LNCAP (cell line): ENCODE measurements at regions not wholly inside any gene's neighbourhood (a gene's known extent, or its start where the extent isn't known, plus 50 kb on each side); places are given as distances from the start of the nearest gene placed in this dataset.

ENCODE experiments used
- TF ChIP-seq, protein P1 (sequence below): fragments of 450-650 bp; IDR thresholded peaks from 2 replicates; pipeline ENCODE4 v1.5.1; 2017; ENCODE audit warnings: mild to moderate bottlenecking

DNA sequence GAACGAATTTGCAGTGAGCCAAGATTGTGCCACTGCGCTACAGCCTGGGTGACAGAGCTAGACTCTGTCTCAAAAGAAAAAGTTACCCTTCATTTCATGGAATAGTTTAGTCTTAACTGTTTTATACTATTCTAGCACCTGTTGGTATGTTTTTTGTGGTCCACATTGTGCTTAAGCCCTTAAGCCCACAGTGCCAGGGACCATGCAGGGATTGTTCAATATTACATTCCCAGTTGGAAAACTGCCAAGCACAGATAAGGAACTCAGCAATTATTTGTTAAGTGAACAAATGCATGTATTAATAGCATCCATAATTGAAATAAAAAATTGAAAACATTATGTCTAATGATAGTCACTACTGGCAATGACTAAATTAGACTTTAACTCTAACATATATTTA is 193.5 kb downstream of the PCDH17 start:
- TF ChIP-seq, protein P1, sequence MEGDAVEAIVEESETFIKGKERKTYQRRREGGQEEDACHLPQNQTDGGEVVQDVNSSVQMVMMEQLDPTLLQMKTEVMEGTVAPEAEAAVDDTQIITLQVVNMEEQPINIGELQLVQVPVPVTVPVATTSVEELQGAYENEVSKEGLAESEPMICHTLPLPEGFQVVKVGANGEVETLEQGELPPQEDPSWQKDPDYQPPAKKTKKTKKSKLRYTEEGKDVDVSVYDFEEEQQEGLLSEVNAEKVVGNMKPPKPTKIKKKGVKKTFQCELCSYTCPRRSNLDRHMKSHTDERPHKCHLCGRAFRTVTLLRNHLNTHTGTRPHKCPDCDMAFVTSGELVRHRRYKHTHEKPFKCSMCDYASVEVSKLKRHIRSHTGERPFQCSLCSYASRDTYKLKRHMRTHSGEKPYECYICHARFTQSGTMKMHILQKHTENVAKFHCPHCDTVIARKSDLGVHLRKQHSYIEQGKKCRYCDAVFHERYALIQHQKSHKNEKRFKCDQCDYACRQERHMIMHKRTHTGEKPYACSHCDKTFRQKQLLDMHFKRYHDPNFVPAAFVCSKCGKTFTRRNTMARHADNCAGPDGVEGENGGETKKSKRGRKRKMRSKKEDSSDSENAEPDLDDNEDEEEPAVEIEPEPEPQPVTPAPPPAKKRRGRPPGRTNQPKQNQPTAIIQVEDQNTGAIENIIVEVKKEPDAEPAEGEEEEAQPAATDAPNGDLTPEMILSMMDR = no peak

DNA sequence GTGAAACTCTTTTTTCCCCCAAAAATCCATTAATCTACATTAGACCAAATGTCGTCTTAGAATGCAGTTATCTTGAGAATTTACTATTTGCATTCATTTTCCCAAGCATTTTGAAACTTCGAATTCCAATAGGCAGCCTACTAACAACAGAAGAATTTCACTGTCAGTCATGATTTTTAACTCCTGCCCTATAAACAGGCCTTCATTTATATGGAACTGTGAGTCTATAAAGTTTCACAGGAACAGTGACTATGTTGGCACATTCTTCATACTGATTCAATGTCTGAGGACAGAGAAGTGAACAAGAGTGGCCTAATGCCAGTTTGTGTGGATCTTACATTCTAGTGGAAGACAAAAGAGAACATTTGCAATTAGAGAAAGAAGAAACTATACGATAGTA is 198.0 kb downstream of the PCDH17 start:
- TF ChIP-seq, protein P1 = no peak

DNA sequence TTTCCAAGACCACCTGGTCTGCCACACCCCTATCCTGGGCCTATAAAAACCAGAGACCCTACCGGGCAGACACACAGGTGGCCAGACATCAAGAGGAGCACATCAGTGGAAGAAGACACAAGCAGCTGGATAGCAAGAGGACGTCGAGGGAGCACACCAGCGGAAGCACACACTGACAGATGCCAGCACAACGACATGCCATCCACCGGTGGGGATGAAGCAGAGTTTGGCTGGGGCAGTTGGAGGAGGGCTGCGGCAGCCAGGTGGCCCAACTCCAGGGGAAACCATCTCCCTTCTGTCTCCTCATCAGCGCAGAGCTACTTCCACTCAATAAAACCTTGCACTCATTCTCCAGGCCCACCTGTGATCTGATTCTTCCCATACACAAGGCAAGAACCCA is 200.6 kb downstream of the PCDH17 start:
- TF ChIP-seq, protein P1 = no peak

DNA sequence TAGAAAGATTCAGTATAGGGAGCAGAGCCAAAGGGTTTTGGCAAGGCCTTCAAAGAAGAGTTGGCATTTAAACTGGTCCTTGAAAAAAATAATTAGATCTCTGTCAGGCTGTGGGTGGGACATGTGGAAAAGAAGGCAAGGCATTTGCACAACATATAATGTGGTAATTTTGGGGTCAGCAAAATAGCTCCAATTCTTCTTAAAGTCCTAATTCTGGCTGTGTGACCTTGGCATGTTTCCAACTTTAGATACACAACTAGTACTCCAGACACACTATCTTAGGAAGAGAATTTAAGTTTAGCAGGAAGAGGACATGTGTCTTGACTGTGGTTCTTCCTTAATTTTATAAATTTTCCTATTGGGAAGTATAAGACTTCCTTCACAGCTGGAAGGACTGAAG is 206.3 kb downstream of the PCDH17 start:
- TF ChIP-seq, protein P1 = no peak

DNA sequence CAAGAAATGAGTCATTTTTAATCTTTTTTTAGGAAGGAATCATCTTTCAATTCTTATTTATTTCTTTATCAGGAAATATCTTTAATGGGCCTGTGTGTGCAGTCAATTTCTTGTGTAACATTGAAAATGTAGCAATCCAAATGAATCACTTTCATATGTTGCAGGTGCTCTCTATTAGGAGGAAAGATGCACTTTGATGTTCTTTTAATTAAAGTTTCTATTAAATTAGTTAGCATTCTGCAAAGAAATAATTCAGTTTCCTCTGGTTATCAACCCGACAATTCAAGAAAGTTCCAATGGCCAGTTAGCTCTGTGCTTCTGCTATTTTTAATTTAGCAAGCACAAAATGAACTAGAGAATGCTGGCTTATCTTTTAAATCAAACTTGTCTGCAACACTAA is 212.0 kb downstream of the PCDH17 start:
- TF ChIP-seq, protein P1 = no peak

DNA sequence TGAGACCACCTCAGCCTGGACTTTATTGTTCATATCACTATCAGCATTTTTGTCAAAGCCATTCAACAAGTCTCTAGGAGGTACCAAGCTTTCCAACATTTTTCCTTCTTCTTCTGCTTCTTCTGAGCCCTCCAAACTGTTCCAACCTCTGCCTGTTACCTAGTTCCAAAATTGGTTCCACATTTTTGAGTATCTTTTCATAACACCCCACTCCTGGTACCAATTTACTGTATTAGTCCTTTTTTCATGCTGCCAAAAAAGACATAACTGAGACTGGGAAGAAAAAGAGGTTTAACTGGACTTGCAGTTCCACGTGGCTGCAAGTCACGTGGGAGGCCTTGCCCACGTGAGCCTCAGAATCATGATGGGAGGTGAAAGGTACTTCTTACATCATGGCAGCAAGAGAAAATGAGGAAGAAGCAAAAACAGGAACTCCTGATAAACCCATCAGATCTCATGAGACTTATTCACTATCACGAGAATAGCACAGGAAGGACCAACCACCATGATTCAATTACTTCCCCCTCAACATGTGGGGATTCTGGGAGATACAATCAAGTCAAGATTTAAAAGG is 215.1 kb downstream of the PCDH17 start:
- TF ChIP-seq, protein P1 = no peak

DNA sequence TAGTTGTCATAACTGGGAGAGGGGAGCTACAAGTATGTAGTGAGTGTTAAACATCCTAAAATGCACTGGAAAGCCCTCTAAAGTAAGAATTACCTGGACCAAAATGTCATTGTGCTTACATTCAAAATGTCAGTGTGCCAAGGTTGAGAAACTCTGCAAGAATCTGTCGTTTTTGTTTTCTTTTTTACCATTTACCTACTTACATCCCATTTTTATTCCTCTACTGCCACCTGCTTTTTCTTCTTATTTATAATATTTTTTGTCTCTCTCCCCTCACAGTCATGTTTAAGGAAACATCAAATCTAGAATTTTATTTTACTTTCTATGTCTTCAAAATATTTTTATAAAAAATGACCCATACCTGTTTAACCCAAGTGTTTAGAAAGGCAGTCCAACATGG is 226.4 kb downstream of the PCDH17 start:
- TF ChIP-seq, protein P1 = no peak

DNA sequence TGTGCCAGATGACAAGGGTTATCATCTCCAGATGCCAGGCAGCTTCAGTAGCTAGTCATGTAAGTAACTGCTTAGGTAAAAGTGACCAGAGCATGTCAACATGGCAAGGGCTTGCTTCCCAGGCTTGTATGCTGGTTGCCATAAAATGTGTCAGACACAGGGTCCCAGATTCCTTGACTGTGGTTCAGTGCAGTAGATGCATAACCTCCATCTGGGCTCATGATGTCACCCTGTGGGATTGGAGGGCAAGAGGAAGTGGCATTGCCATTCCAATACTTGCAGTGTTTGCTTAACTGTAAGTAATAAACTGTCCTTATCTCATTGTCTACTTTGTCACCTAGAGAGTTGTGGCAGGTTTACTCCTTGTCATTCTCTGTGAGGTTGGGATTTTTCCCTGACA is 226.8 kb downstream of the PCDH17 start:
- TF ChIP-seq, protein P1 = no peak
